Endothelial cell of umbilical vein (primary cell): ENCODE measurements at regions not wholly inside any gene's neighbourhood (a gene's known extent, or its start where the extent isn't known, plus 50 kb on each side); places are given as distances from the start of the nearest gene placed in this dataset.

Experiments
- BruUV-seq: library from RNA; stranded (reverse); fragments of 400-500 nt; replicated peaks from 2 replicates; lab custom pipeline; 2021; lab: Mats Ljungman, UMichigan
- CTCF ChIA-PET: fragments of 300-600, 350-600 bp; sonication (Branson Sonifier 250); formaldehyde crosslinking; loops from one replicate; lab custom pipeline; 2021; ENCODE audit warnings: antibody characterized with exemption, inconsistent platforms; lab: Charles Lee
- POLR2A ChIA-PET: fragments of 300-600, 350-600 bp; sonication (Branson Sonifier 250); formaldehyde crosslinking; loops from one replicate; lab custom pipeline; 2021; ENCODE audit warnings: antibody characterized with exemption, inconsistent platforms; lab: Charles Lee
- DNase-seq: peaks from one replicate; pipeline ENCODE4 v3.0.0-alpha.2; 2011; ENCODE audit warnings: low read depth, low spot score
- FAIRE-seq: peaks from 2 replicates; lab custom pipeline; 2011; peaks lifted over from hg19 to GRCh38; lab: Jason Lieb, UNC
- H2AFZ ChIP-seq: 2 replicates; pipeline ENCODE4 v1.6.0; 2012; ENCODE audit warnings: low read depth, low read length, control low read depth, inconsistent platforms
- H3K27ac ChIP-seq: 2 replicates; pipeline ENCODE4 v1.5.1; 2011; ENCODE audit warnings: low read depth, mild to moderate bottlenecking, control low read depth, low read length, moderate library complexity; ENCODE audit not compliant: insufficient read depth
- H3K27me3 ChIP-seq, 2 experiments: 2 replicates each; pipeline versions ENCODE4 v1.6.0 to v1.6.1; 2011; ENCODE audit warnings: low read length in 2 of 2, mixed read lengths in 1 of 2; ENCODE audit not compliant: control insufficient read depth in 2 of 2, insufficient read depth in 2 of 2
- H3K36me3 ChIP-seq, 2 experiments: 2 replicates in 1 of 2; 3 replicates in 1 of 2; pipeline ENCODE4 v1.5.1; 2011; ENCODE audit warnings: low read length in 2 of 2, mild to moderate bottlenecking in 1 of 2, moderate library complexity in 1 of 2; ENCODE audit not compliant: control insufficient read depth in 2 of 2, insufficient read depth in 2 of 2; ENCODE audit errors: extremely low read depth in 1 of 2
- H3K4me1 ChIP-seq: 3 replicates; pipeline ENCODE4 v1.5.1; 2011; ENCODE audit warnings: mild to moderate bottlenecking, low read length; ENCODE audit not compliant: control insufficient read depth, insufficient read depth; ENCODE audit errors: extremely low read depth
- H3K4me2 ChIP-seq: 2 replicates; pipeline ENCODE4 v1.6.1; 2011; ENCODE audit warnings: low read length, control low read depth, mixed read lengths; ENCODE audit not compliant: insufficient read depth
- H3K4me3 ChIP-seq, 3 experiments: fragments of 200-600 bp in 1 of 3; sonication (generic), shearing (Covaris generic) in 1 of 3; replicated peaks in 1 of 3; 2 replicates each; pipeline ENCODE4 v1.5.1; 2011 to 2016; ENCODE audit warnings: control low read depth in 3 of 3, low read length in 3 of 3, mild to moderate bottlenecking in 2 of 3, inconsistent platforms in 1 of 3, low read depth in 1 of 3, moderate library complexity in 1 of 3; ENCODE audit not compliant: insufficient read depth in 1 of 3
- H3K79me2 ChIP-seq: 2 replicates; pipeline ENCODE4 v1.6.0; 2012; ENCODE audit warnings: low read length, inconsistent platforms; ENCODE audit not compliant: control insufficient read depth, insufficient read depth
- H3K9ac ChIP-seq: replicated peaks from 2 replicates; pipeline ENCODE3; 2011; ENCODE audit warnings: low read length, control low read depth; ENCODE audit not compliant: insufficient read depth; ENCODE audit errors: extremely low read depth
- H3K9me1 ChIP-seq: replicated peaks from 3 replicates; pipeline ENCODE4 v1.6.0; 2011; ENCODE audit warnings: mild to moderate bottlenecking, low read length; ENCODE audit not compliant: control insufficient read depth, insufficient read depth; ENCODE audit errors: extremely low read depth
- H3K9me3 ChIP-seq: replicated peaks from 2 replicates; pipeline ENCODE4 v1.5.1; 2012; ENCODE audit warnings: low read length, inconsistent platforms; ENCODE audit not compliant: control insufficient read depth, insufficient read depth
- H4K20me1 ChIP-seq: replicated peaks from 2 replicates; pipeline ENCODE3; 2011; ENCODE audit warnings: mild to moderate bottlenecking, low read length; ENCODE audit not compliant: control insufficient read depth, insufficient read depth; ENCODE audit errors: extremely low read depth
- EZH2 ChIP-seq: IDR thresholded peaks from 2 replicates; pipeline ENCODE4 v1.6.1; 2012; ENCODE audit warnings: borderline replicate concordance, low read depth, mild to moderate bottlenecking, moderate library complexity, low read length, inconsistent platforms; ENCODE audit not compliant: severe bottlenecking
- FOS ChIP-seq: IDR thresholded peaks from 2 replicates; pipeline ENCODE4 v1.6.1; 2011; ENCODE audit warnings: mild to moderate bottlenecking, low read length, moderate library complexity, borderline replicate concordance; ENCODE audit not compliant: insufficient read depth
- GATA2 ChIP-seq: IDR thresholded peaks from 2 replicates; pipeline ENCODE4 v1.7.0; 2011; ENCODE audit warnings: low read depth, mild to moderate bottlenecking, moderate library complexity, mixed read lengths, low read length; ENCODE audit not compliant: insufficient read length, insufficient read depth
- JUN ChIP-seq: IDR thresholded peaks from 2 replicates; pipeline ENCODE4 v1.6.1; 2011; ENCODE audit warnings: borderline replicate concordance, low read depth; ENCODE audit not compliant: insufficient read length, insufficient read depth
- MYC ChIP-seq: IDR thresholded peaks from one replicate; pipeline ENCODE4 v1.6.1; 2011; ENCODE audit warnings: mild to moderate bottlenecking, low read depth, low read length
- POLR2A ChIP-seq: IDR thresholded peaks from 2 replicates; pipeline ENCODE4 v1.6.1; 2012; ENCODE audit warnings: low read depth, mild to moderate bottlenecking, control low read depth, low read length
- POLR2AphosphoS5 ChIP-seq: IDR thresholded peaks from 2 replicates; pipeline ENCODE4 v1.6.1; 2012; ENCODE audit warnings: low read depth, mild to moderate bottlenecking, control low read depth, low read length, moderate library complexity; ENCODE audit not compliant: insufficient read depth
- dilution Hi-C: fragments of 300-500 bp; cut with MboI; formaldehyde crosslinking; loops from one replicate; pipeline ENCODE4 v1.15.0; 2019; ENCODE audit warnings: low sequenced_read_pairs; ENCODE audit not compliant: extremely low pct_ligation_motif_present
- intact Hi-C: fragments of 100-400 bp; cut with micrococcal nuclease; formaldehyde crosslinking; loops from one replicate; pipeline ENCODE4 v1.10.0; 2022
- TF ChIP-seq, protein P1 (sequence below): IDR thresholded peaks from 2 replicates; pipeline ENCODE4 v1.6.1; 2011; ENCODE audit not compliant: insufficient read depth, insufficient read length
- TF ChIP-seq, protein P2 (sequence below), 2 donors: IDR thresholded peaks; 1 replicate in 1 of 2; 2 replicates in 1 of 2; pipeline ENCODE4 v1.5.1; 2011; ENCODE audit warnings: low read length in 2 of 2, mild to moderate bottlenecking in 2 of 2, moderate library complexity in 2 of 2, control low read depth in 1 of 2, inconsistent platforms in 1 of 2, low read depth in 1 of 2; ENCODE audit not compliant: insufficient read depth in 1 of 2; ENCODE audit errors: extremely low read depth in 1 of 2

DNA sequence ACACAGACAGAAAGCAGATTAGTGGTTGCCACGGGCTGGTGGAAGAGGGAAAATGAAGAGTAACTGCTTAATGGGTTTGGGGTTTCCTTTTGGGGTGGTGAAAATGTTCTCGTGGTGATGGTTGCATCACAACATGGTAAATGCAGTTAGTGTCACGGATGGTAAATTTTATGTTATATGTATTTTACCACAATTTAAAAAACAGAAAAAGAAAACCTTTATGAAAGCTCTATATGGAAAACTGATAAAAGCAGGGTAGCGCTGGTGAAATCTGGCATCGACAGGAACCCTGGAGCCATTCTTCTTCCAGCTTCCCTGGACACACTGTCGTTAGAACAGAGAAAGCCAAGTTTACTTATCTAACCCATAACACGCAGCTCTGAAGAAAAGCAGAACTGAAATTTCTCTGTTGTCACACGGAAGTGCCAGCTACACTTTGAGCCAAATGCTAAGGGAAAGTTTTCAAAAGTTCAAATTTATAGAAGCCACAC, 287.7 kb upstream of the NR2F2 start:
- POLR2A ChIA-PET = no interaction called here
- Histone ChIP-seq H3K27me3 (no peaks in the 10 kb centered on the region), H3K9me1 (no peaks in the 10 kb centered on the region), H3K4me2 (no peak overlapping the region), H3K36me3 (no peaks in the 10 kb centered on the region), H3K4me3 (no peak overlapping the region), H3K79me2 (no peaks in the 10 kb centered on the region), H2AFZ (no peak overlapping the region), H3K9ac (no peak overlapping the region), H4K20me1 (no peaks in the 10 kb centered on the region), H3K27ac (no peak overlapping the region), H3K9me3 (no peaks in the 10 kb centered on the region), H3K4me1 (peaks cover 9% of the 10 kb centered on the region)
- no peak for TF ChIP-seq EZH2
- no peak for TF ChIP-seq FOS
- TF ChIP-seq JUN = no peak
- TF ChIP-seq, protein P1, sequence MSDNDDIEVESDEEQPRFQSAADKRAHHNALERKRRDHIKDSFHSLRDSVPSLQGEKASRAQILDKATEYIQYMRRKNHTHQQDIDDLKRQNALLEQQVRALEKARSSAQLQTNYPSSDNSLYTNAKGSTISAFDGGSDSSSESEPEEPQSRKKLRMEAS = no peak
- no peak for TF ChIP-seq POLR2A
- TF ChIP-seq GATA2 = no peak
- no peak for TF ChIP-seq POLR2AphosphoS5
- TF ChIP-seq, protein P2, sequence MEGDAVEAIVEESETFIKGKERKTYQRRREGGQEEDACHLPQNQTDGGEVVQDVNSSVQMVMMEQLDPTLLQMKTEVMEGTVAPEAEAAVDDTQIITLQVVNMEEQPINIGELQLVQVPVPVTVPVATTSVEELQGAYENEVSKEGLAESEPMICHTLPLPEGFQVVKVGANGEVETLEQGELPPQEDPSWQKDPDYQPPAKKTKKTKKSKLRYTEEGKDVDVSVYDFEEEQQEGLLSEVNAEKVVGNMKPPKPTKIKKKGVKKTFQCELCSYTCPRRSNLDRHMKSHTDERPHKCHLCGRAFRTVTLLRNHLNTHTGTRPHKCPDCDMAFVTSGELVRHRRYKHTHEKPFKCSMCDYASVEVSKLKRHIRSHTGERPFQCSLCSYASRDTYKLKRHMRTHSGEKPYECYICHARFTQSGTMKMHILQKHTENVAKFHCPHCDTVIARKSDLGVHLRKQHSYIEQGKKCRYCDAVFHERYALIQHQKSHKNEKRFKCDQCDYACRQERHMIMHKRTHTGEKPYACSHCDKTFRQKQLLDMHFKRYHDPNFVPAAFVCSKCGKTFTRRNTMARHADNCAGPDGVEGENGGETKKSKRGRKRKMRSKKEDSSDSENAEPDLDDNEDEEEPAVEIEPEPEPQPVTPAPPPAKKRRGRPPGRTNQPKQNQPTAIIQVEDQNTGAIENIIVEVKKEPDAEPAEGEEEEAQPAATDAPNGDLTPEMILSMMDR (IDR thresholded peaks at IDR 0.05; ENCODE audit: extremely low read depth in 1 of 2, insufficient read depth in 1 of 2, low read depth in 1 of 2, low read length in 2 of 2) = no peak
- TF ChIP-seq MYC = no peak
- CTCF ChIA-PET = no interaction called here
- no TSS peak for BruUV-seq
- dilution Hi-C loops = no loop called here
- intact Hi-C loops = loop anchor here (10.0 kb wide), 2 partner anchors 1368 to 1458 kb away; no protein-coding TSS in a partner anchor
- FAIRE-seq = no peak
- DNase-seq = no peak
